ENCODE measurements at regions not wholly inside any gene's neighbourhood (a gene's known extent, or its start where the extent isn't known, plus 50 kb on each side); places are given as distances from the start of the nearest gene placed in this dataset.

GRCh38 chr18:47582093-47582492 is 330.6 kb upstream of the SKOR2 start:
- CTCF ChIA-PET: interaction anchor here (1.1 to 1.6 kb wide), 2 partner anchors 167 to 173 kb away, joined by 4 to 8 read pairs; no protein-coding TSS in a partner anchor
- POLR2A ChIA-PET: no interaction called here
- TF ChIP-seq CTCF (IDR thresholded peaks at IDR 0.05; ENCODE audit: control extremely low read depth, extremely low read depth, low read depth, missing control alignments): no peak
- no peak for DNase-seq (ENCODE audit: extremely low spot score)

GRCh38 chr18:47577520-47577919 is 326.1 kb upstream of the SKOR2 start:
- DNase-seq (ENCODE audit: extremely low spot score): no peak
- ChIA-PET POLR2A (no interaction called here), CTCF (interaction anchor here (1.6 kb wide), 1 partner anchor 171 kb away, joined by 7 read pairs; no protein-coding TSS in a partner anchor)
- no peak for TF ChIP-seq CTCF (IDR thresholded peaks at IDR 0.05; ENCODE audit: control extremely low read depth, extremely low read depth, low read depth, missing control alignments)

- DNase-seq (ENCODE audit: extremely low spot score): no peak
- TF ChIP-seq CTCF (IDR thresholded peaks at IDR 0.05; ENCODE audit: control extremely low read depth, extremely low read depth, low read depth, missing control alignments): no peak
- CTCF ChIA-PET: interaction anchor here (1.9 kb wide), 1 partner anchor 10 kb away, joined by 6 read pairs; no protein-coding TSS in a partner anchor
Measured at GRCh38 chr18:47574966-47575365, 323.5 kb upstream of the SKOR2 start.

GRCh38 chr18:47571957-47572356 is 320.5 kb upstream of the SKOR2 start:
- ChIA-PET POLR2A (no interaction called here), CTCF (interaction anchor here (1.2 kb wide), 1 partner anchor 29 kb away, joined by 3 read pairs; no protein-coding TSS in a partner anchor)
- no peak for DNase-seq (ENCODE audit: extremely low spot score)
- TF ChIP-seq CTCF (IDR thresholded peaks at IDR 0.05; ENCODE audit: control extremely low read depth, extremely low read depth, low read depth, missing control alignments): no peak

More at GRCh38 chr18:47574966-47575365, 323.5 kb upstream of the SKOR2 start:
- POLR2A ChIA-PET: no interaction called here

- ChIA-PET CTCF (no interaction called here), POLR2A (no interaction called here)
- TF ChIP-seq CTCF (IDR thresholded peaks at IDR 0.05; ENCODE audit: control extremely low read depth, extremely low read depth, low read depth, missing control alignments): no peak
- DNase-seq (ENCODE audit: extremely low spot score): no peak
Measured at GRCh38 chr18:47566809-47567208, 315.3 kb upstream of the SKOR2 start.

GRCh38 chr18:47560723-47561715 is 309.6 kb upstream of the SKOR2 start:
- DNase-seq (ENCODE audit: extremely low spot score): no peak
- POLR2A ChIA-PET: no interaction called here
- CTCF ChIA-PET: no interaction called here
- TF ChIP-seq CTCF (IDR thresholded peaks at IDR 0.05; ENCODE audit: control extremely low read depth, extremely low read depth, low read depth, missing control alignments): no peak
